GM21515 (cell line): ENCODE measurements at regions not wholly inside any gene's neighbourhood (a gene's known extent, or its start where the extent isn't known, plus 50 kb on each side); places are given as distances from the start of the nearest gene placed in this dataset.

Experiments
- ATAC-seq: cut with Tn5 transposase; IDR thresholded peaks from one replicate; pipeline ENCODE4 v1.9.1; 2021; ENCODE audit not compliant: unreplicated experiment

GRCh38 chr7:46886669-46887374, 695.1 kb downstream of the TNS3 start:
- ATAC-seq, result no peak

- ATAC-seq, result no peak
Observed at GRCh38 chr7:46885167-46885566, 696.7 kb downstream of the TNS3 start.

GRCh38 chr7:46881507-46882127, 700.3 kb downstream of the TNS3 start:
- no peak for ATAC-seq

GRCh38 chr7:46880508-46881196, 701.3 kb downstream of the TNS3 start:
- no peak for ATAC-seq

GRCh38 chr7:46879783-46880182, 702.1 kb downstream of the TNS3 start:
- ATAC-seq, result no peak

GRCh38 chr7:46871516-46871915, 710.4 kb downstream of the TNS3 start:
- ATAC-seq, result no peak

- ATAC-seq, result no peak
Observed at GRCh38 chr7:46864716-46865115, 717.2 kb downstream of the TNS3 start.

- ATAC-seq, result no peak
Observed at GRCh38 chr7:46859963-46860475, 721.9 kb downstream of the TNS3 start.

- ATAC-seq, result no peak
Observed at GRCh38 chr7:46855851-46856250, 726.1 kb downstream of the TNS3 start.

- ATAC-seq, result no peak
Observed at GRCh38 chr7:46854958-46855473, 726.9 kb downstream of the TNS3 start.

GRCh38 chr7:46853451-46853850, 728.5 kb downstream of the TNS3 start:
- no peak for ATAC-seq

GRCh38 chr7:46852795-46853194, 729.1 kb downstream of the TNS3 start:
- no peak for ATAC-seq

GRCh38 chr7:46850563-46851330, 731.2 kb downstream of the TNS3 start:
- no peak for ATAC-seq

- no peak for ATAC-seq
Observed at GRCh38 chr7:46848944-46849343, 733.0 kb downstream of the TNS3 start.

GRCh38 chr7:46848311-46848710, 733.6 kb downstream of the TNS3 start:
- no peak for ATAC-seq

GRCh38 chr7:46847126-46847525, 734.8 kb downstream of the TNS3 start:
- ATAC-seq, result no peak

- ATAC-seq, result no peak
Observed at GRCh38 chr7:46844486-46844885, 737.4 kb downstream of the TNS3 start.

GRCh38 chr7:46841248-46841647, 740.7 kb downstream of the TNS3 start:
- no peak for ATAC-seq

- no peak for ATAC-seq
Observed at GRCh38 chr7:46839651-46840050, 742.3 kb downstream of the TNS3 start.

GRCh38 chr7:46838463-46838862, 743.4 kb downstream of the TNS3 start:
- ATAC-seq, result no peak

GRCh38 chr7:46835556-46835955, 746.4 kb downstream of the TNS3 start:
- no peak for ATAC-seq
